ENCODE measurements at regions not wholly inside any gene's neighbourhood (a gene's known extent, or its start where the extent isn't known, plus 50 kb on each side); places are given as distances from the start of the nearest gene placed in this dataset.

GRCh38 chr7:21089653-21090052, 303.0 kb upstream of the SP8 start:
- Histone ChIP-seq H3K4me1 (ENCODE audit: insufficient read depth, low read length, poor library complexity, severe bottlenecking) (peaks cover 15% of the 10 kb centered on the region), H3K27me3 (ENCODE audit: insufficient read depth, low read length, poor library complexity, severe bottlenecking) (no peaks in the 10 kb centered on the region), H3F3A (ENCODE audit: low read depth) (peaks cover 5% of the 10 kb centered on the region; the same call in 1 of the 2 replicates), H3K9me3 (ENCODE audit: insufficient read depth, low read depth, low read length) (no peaks in the 10 kb centered on the region), H3K9ac (ENCODE audit: low read depth, low read length, poor library complexity, severe bottlenecking) (no peak overlapping the region), H2AFZ (ENCODE audit: low read length) (no peak overlapping the region), H3K4me3 (ENCODE audit: low read length, poor library complexity, severe bottlenecking) (no peak overlapping the region), H3K4me2 (ENCODE audit: low read depth, low read length, poor library complexity, severe bottlenecking) (no peak overlapping the region), H3K79me2 (ENCODE audit: insufficient read depth, low read length) (no peaks in the 10 kb centered on the region), H3K36me3 (ENCODE audit: insufficient read depth, low read length) (no peaks in the 10 kb centered on the region), H3K9me2 (replicated peaks; ENCODE audit: low read depth, low read length) (no peaks in the 10 kb centered on the region), H4K20me1 (ENCODE audit: insufficient read depth, low read length, poor library complexity, severe bottlenecking) (no peaks in the 10 kb centered on the region)
- TF ChIP-seq CTCF (conservative IDR thresholded peaks at IDR 0.05; ENCODE audit: low read length) (no peak), EZH2phosphoT487 (IDR thresholded peaks at IDR 0.05; ENCODE audit: borderline replicate concordance) (no peak)

GRCh38 chr7:21092766-21093702, 306.3 kb upstream of the SP8 start:
- no peaks in the 10 kb centered on the region for H3F3A ChIP-seq (ENCODE audit: low read depth)
- no peaks in the 10 kb centered on the region for H4K20me1 ChIP-seq (ENCODE audit: insufficient read depth, low read length, poor library complexity, severe bottlenecking)
- no peaks in the 10 kb centered on the region for H3K79me2 ChIP-seq (ENCODE audit: insufficient read depth, low read length)
- TF ChIP-seq EZH2phosphoT487 (IDR thresholded peaks at IDR 0.05; ENCODE audit: borderline replicate concordance) (no peak), CTCF (conservative IDR thresholded peaks at IDR 0.05; ENCODE audit: low read length) (no peak)
- H2AFZ ChIP-seq (ENCODE audit: low read length) = no peak overlapping the region
- H3K36me3 ChIP-seq (ENCODE audit: insufficient read depth, low read length) = no peaks in the 10 kb centered on the region
- no peaks in the 10 kb centered on the region for H3K27me3 ChIP-seq (ENCODE audit: insufficient read depth, low read length, poor library complexity, severe bottlenecking)
- no peaks in the 10 kb centered on the region for H3K4me1 ChIP-seq (ENCODE audit: insufficient read depth, low read length, poor library complexity, severe bottlenecking)
- no peaks in the 10 kb centered on the region for H3K9me2 ChIP-seq (replicated peaks; ENCODE audit: low read depth, low read length)
- H3K9ac ChIP-seq (ENCODE audit: low read depth, low read length, poor library complexity, severe bottlenecking) = no peak overlapping the region
- no peaks in the 10 kb centered on the region for H3K9me3 ChIP-seq (ENCODE audit: insufficient read depth, low read depth, low read length)
- no peak overlapping the region for H3K4me2 ChIP-seq (ENCODE audit: low read depth, low read length, poor library complexity, severe bottlenecking)
- no peak overlapping the region for H3K4me3 ChIP-seq (ENCODE audit: low read length, poor library complexity, severe bottlenecking)

GRCh38 chr7:21094589-21094988, 307.9 kb upstream of the SP8 start:
- no peaks in the 10 kb centered on the region for H3K9me2 ChIP-seq (replicated peaks; ENCODE audit: low read depth, low read length)
- no peaks in the 10 kb centered on the region for H3K36me3 ChIP-seq (ENCODE audit: insufficient read depth, low read length)
- no peak overlapping the region for H3K9ac ChIP-seq (ENCODE audit: low read depth, low read length, poor library complexity, severe bottlenecking)
- H2AFZ ChIP-seq (ENCODE audit: low read length) = no peak overlapping the region
- no peaks in the 10 kb centered on the region for H4K20me1 ChIP-seq (ENCODE audit: insufficient read depth, low read length, poor library complexity, severe bottlenecking)
- H3K79me2 ChIP-seq (ENCODE audit: insufficient read depth, low read length) = no peaks in the 10 kb centered on the region
- H3K27me3 ChIP-seq (ENCODE audit: insufficient read depth, low read length, poor library complexity, severe bottlenecking) = no peaks in the 10 kb centered on the region
- no peaks in the 10 kb centered on the region for H3F3A ChIP-seq (ENCODE audit: low read depth)
- TF ChIP-seq CTCF (conservative IDR thresholded peaks at IDR 0.05; ENCODE audit: low read length) = no peak
- no peak for TF ChIP-seq EZH2phosphoT487 (IDR thresholded peaks at IDR 0.05; ENCODE audit: borderline replicate concordance)
- no peak overlapping the region for H3K4me3 ChIP-seq (ENCODE audit: low read length, poor library complexity, severe bottlenecking)
- H3K4me2 ChIP-seq (ENCODE audit: low read depth, low read length, poor library complexity, severe bottlenecking) = no peak overlapping the region
- no peaks in the 10 kb centered on the region for H3K4me1 ChIP-seq (ENCODE audit: insufficient read depth, low read length, poor library complexity, severe bottlenecking)
- H3K9me3 ChIP-seq (ENCODE audit: insufficient read depth, low read depth, low read length) = no peaks in the 10 kb centered on the region
